ENCODE measurements at regions not wholly inside any gene's neighbourhood (a gene's known extent, or its start where the extent isn't known, plus 50 kb on each side); places are given as distances from the start of the nearest gene placed in this dataset.

- Histone ChIP-seq H3K36me3 (no peaks in the 10 kb centered on the region), H3K9me3 (no peaks in the 10 kb centered on the region), H3K27ac (no peak overlapping the region), H3K4me3 (no peak overlapping the region), H3K27me3 (no peaks in the 10 kb centered on the region), H3K4me1 (no peaks in the 10 kb centered on the region)
- intact Hi-C loops (cut with DNase I) = no loop called here
- no peak for DNase-seq (ENCODE audit: extremely low spot score in 2 of 2)
- TF ChIP-seq POLR2A (IDR thresholded peaks at IDR 0.05) = no peak
- no peak for TF ChIP-seq CTCF (IDR thresholded peaks at IDR 0.05)
- TF ChIP-seq POLR2AphosphoS5 (IDR thresholded peaks at IDR 0.05; ENCODE audit: insufficient read depth in 1 of 2, low read depth in 1 of 2) = no peak
Observed at GRCh38 chr12:90064852-90065801, 356.5 kb upstream of the ATP2B1 start.

- intact Hi-C loops (cut with DNase I) = no loop called here
- no peaks in the 10 kb centered on the region for H3K9me3 ChIP-seq
- H3K4me3 ChIP-seq = no peak overlapping the region
- no peak overlapping the region for H3K27ac ChIP-seq
- no peak for DNase-seq (ENCODE audit: extremely low spot score in 2 of 2)
- no peaks in the 10 kb centered on the region for H3K27me3 ChIP-seq
- H3K36me3 ChIP-seq = no peaks in the 10 kb centered on the region
- no peak for TF ChIP-seq CTCF (IDR thresholded peaks at IDR 0.05)
- no peak for TF ChIP-seq POLR2AphosphoS5 (IDR thresholded peaks at IDR 0.05; ENCODE audit: insufficient read depth in 1 of 2, low read depth in 1 of 2)
- TF ChIP-seq POLR2A (IDR thresholded peaks at IDR 0.05) = no peak
- peaks cover 10% of the 10 kb centered on the region for H3K4me1 ChIP-seq
Observed at GRCh38 chr12:90062799-90063198, 354.2 kb upstream of the ATP2B1 start.

DNA sequence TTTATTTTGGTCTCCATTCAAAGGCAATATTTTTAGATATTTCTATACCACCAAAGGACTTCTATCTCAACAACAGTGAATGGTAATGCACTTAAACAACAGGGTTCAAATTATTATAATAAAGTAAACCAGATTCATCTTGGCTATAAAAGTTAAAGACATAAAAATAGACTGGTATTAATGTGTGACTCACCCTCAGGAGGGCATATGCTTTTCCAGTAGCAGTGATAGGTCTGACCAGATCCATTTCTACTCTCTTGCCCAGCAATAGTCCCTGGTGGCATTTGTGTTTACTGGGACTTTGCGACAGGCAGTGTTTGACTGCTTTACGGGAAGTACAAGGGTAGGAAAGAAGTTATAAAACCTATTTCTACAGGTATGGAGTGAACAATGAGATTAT is 353.2 kb upstream of the ATP2B1 start:
- no peaks in the 10 kb centered on the region for H3K27me3 ChIP-seq
- H3K4me1 ChIP-seq = peaks cover 10% of the 10 kb centered on the region
- intact Hi-C loops (cut with DNase I) = no loop called here
- H3K4me3 ChIP-seq = no peak overlapping the region
- no peak for TF ChIP-seq CTCF (IDR thresholded peaks at IDR 0.05)
- no peak for TF ChIP-seq POLR2AphosphoS5 (IDR thresholded peaks at IDR 0.05; ENCODE audit: insufficient read depth in 1 of 2, low read depth in 1 of 2)
- TF ChIP-seq POLR2A (IDR thresholded peaks at IDR 0.05) = no peak
- H3K27ac ChIP-seq = no peak overlapping the region
- H3K36me3 ChIP-seq = no peaks in the 10 kb centered on the region
- H3K9me3 ChIP-seq = no peaks in the 10 kb centered on the region
- no peak for DNase-seq (ENCODE audit: extremely low spot score in 2 of 2)

- no peak overlapping the region for H3K4me3 ChIP-seq
- intact Hi-C loops (cut with DNase I) = no loop called here
- peaks cover 10% of the 10 kb centered on the region for H3K4me1 ChIP-seq
- H3K27me3 ChIP-seq = no peaks in the 10 kb centered on the region
- no peaks in the 10 kb centered on the region for H3K9me3 ChIP-seq
- no peak for TF ChIP-seq CTCF (IDR thresholded peaks at IDR 0.05)
- TF ChIP-seq POLR2AphosphoS5 (IDR thresholded peaks at IDR 0.05; ENCODE audit: insufficient read depth in 1 of 2, low read depth in 1 of 2) = no peak
- no peak for TF ChIP-seq POLR2A (IDR thresholded peaks at IDR 0.05)
- no peak for DNase-seq (ENCODE audit: extremely low spot score in 2 of 2)
- no peaks in the 10 kb centered on the region for H3K36me3 ChIP-seq
- H3K27ac ChIP-seq = no peak overlapping the region
Observed at GRCh38 chr12:90060031-90060430, 351.4 kb upstream of the ATP2B1 start.

DNA sequence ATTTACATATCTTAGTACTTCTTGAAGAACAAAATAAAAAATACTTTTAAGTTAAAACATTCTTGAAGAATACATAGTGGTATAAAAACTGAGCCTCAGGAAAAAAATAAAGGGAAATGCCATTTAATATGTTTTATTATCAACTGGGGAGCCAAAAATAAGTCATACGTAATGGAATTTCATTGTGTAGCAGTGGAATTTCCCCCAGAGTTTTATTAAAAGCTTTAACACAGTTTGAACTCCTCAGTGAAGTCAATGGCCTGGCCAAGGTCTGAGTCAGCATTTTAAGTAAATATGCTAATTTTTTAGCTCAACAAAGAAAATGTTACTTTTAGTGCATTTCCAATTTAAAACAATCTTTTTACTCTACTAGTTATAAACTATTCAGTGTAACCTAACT is 350.1 kb upstream of the ATP2B1 start:
- Histone ChIP-seq H3K4me1 (peaks cover 10% of the 10 kb centered on the region), H3K27me3 (no peaks in the 10 kb centered on the region), H3K36me3 (no peaks in the 10 kb centered on the region), H3K27ac (no peak overlapping the region), H3K4me3 (no peak overlapping the region), H3K9me3 (no peaks in the 10 kb centered on the region)
- no peak for DNase-seq (ENCODE audit: extremely low spot score in 2 of 2)
- TF ChIP-seq POLR2AphosphoS5 (IDR thresholded peaks at IDR 0.05; ENCODE audit: insufficient read depth in 1 of 2, low read depth in 1 of 2) = no peak
- no peak for TF ChIP-seq POLR2A (IDR thresholded peaks at IDR 0.05)
- no peak for TF ChIP-seq CTCF (IDR thresholded peaks at IDR 0.05)
- intact Hi-C loops (cut with DNase I) = no loop called here

Data from vagina (tissue), 2 donors.